ENCODE measurements at regions not wholly inside any gene's neighbourhood (a gene's known extent, or its start where the extent isn't known, plus 50 kb on each side); places are given as distances from the start of the nearest gene placed in this dataset.

DNA sequence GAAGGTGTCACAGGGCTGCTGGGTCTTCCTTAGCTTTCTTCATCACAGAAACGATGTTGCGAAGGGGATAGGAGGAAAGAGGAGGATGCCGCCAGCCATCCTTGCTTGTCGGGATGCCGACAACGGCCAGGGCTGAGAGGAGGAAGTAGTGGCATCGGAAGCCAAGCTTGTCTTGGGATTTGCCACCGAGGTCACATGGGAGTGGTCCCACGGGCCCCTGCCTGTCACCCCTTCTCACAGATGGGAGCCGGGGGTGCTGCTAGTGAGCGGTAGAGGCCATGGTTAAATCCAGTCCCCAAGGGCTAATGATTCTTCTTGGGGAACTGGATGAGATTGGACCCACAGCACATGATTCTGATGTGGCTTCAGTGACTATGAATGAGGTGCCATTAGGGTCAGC lies 1375.8 kb downstream of the BRD1 start (continued):
- TF ChIP-seq, protein P1, sequence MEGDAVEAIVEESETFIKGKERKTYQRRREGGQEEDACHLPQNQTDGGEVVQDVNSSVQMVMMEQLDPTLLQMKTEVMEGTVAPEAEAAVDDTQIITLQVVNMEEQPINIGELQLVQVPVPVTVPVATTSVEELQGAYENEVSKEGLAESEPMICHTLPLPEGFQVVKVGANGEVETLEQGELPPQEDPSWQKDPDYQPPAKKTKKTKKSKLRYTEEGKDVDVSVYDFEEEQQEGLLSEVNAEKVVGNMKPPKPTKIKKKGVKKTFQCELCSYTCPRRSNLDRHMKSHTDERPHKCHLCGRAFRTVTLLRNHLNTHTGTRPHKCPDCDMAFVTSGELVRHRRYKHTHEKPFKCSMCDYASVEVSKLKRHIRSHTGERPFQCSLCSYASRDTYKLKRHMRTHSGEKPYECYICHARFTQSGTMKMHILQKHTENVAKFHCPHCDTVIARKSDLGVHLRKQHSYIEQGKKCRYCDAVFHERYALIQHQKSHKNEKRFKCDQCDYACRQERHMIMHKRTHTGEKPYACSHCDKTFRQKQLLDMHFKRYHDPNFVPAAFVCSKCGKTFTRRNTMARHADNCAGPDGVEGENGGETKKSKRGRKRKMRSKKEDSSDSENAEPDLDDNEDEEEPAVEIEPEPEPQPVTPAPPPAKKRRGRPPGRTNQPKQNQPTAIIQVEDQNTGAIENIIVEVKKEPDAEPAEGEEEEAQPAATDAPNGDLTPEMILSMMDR (conservative IDR thresholded peaks at IDR 0.05; ENCODE audit: low read depth in 2 of 2) = no peak
- TF ChIP-seq NANOG (IDR thresholded peaks at IDR 0.05; ENCODE audit: borderline replicate concordance) = no peak
- no peak for TF ChIP-seq ZNF114 (CRISPR knock-in tag; IDR thresholded peaks at IDR 0.05)
- no peak for TF ChIP-seq ZNF331 (CRISPR knock-in tag; IDR thresholded peaks at IDR 0.05; ENCODE audit: low read depth)
- TF ChIP-seq, protein P2, sequence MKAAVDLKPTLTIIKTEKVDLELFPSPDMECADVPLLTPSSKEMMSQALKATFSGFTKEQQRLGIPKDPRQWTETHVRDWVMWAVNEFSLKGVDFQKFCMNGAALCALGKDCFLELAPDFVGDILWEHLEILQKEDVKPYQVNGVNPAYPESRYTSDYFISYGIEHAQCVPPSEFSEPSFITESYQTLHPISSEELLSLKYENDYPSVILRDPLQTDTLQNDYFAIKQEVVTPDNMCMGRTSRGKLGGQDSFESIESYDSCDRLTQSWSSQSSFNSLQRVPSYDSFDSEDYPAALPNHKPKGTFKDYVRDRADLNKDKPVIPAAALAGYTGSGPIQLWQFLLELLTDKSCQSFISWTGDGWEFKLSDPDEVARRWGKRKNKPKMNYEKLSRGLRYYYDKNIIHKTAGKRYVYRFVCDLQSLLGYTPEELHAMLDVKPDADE (IDR thresholded peaks at IDR 0.05) = no peak

DNA sequence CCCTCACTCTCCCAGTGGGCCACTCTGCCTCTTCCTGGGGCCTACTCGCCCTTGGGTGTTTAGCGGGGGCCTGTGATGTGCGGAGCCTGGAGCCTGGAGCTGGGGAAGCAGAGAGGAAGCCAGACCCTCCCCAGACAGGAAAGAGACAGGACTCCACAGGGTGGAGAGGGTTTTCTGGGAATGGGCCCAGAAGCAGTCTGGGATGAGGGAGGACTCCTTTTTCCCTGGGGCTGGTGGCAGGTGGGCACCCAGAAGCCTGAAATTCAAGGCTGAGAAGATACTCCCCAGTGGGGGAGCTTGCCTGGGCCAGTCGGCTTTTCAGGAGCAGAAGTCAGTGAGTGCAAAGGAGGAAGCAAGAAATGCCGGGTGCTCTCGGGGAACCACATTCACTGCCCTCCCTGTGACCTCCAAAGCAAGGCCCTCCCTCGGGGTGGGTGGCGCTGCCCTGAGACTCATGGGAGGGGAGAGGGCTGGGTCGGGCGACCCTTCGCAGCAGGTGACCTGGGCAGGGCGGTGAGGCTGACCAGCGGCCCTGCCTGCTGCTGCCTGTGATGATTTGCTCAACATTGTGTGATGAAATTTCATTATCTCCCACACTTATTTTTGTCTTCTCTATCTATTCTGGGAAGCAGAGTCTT lies 1377.4 kb downstream of the BRD1 start:
- H2AFZ ChIP-seq = no peak overlapping the region
- no peak overlapping the region for H3K4me2 ChIP-seq
- TF ChIP-seq CREB1 (CRISPR knock-in tag; IDR thresholded peaks at IDR 0.05; ENCODE audit: low read depth) (no peak), ZNF114 (CRISPR knock-in tag; IDR thresholded peaks at IDR 0.05) (no peak), ZNF331 (CRISPR knock-in tag; IDR thresholded peaks at IDR 0.05; ENCODE audit: low read depth) (no peak), EZH2 (IDR thresholded peaks at IDR 0.05; ENCODE audit: low read depth, unreplicated experiment) (no peak)
- TF ChIP-seq, protein P3, sequence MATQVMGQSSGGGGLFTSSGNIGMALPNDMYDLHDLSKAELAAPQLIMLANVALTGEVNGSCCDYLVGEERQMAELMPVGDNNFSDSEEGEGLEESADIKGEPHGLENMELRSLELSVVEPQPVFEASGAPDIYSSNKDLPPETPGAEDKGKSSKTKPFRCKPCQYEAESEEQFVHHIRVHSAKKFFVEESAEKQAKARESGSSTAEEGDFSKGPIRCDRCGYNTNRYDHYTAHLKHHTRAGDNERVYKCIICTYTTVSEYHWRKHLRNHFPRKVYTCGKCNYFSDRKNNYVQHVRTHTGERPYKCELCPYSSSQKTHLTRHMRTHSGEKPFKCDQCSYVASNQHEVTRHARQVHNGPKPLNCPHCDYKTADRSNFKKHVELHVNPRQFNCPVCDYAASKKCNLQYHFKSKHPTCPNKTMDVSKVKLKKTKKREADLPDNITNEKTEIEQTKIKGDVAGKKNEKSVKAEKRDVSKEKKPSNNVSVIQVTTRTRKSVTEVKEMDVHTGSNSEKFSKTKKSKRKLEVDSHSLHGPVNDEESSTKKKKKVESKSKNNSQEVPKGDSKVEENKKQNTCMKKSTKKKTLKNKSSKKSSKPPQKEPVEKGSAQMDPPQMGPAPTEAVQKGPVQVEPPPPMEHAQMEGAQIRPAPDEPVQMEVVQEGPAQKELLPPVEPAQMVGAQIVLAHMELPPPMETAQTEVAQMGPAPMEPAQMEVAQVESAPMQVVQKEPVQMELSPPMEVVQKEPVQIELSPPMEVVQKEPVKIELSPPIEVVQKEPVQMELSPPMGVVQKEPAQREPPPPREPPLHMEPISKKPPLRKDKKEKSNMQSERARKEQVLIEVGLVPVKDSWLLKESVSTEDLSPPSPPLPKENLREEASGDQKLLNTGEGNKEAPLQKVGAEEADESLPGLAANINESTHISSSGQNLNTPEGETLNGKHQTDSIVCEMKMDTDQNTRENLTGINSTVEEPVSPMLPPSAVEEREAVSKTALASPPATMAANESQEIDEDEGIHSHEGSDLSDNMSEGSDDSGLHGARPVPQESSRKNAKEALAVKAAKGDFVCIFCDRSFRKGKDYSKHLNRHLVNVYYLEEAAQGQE (IDR thresholded peaks at IDR 0.05; ENCODE audit: unreplicated experiment) = no peak
- TF ChIP-seq, protein P1 (conservative IDR thresholded peaks at IDR 0.05; ENCODE audit: low read depth in 2 of 2) = no peak
- TF ChIP-seq, protein P2 (IDR thresholded peaks at IDR 0.05) = no peak
- no peak overlapping the region for H3K4me3 ChIP-seq
- Mint-ChIP-seq H3K4me3 (no peak overlapping the region), H3K4me1 (no peaks in the 10 kb centered on the region), H3K27me3 (ENCODE audit: insufficient read depth, low read depth, poor library complexity) (peaks cover 6% of the 10 kb centered on the region), H3K9me3 (no peaks in the 10 kb centered on the region; the same call in 2 of the 3 replicates), H3K36me3 (ENCODE audit: low read depth) (no peaks in the 10 kb centered on the region), H3K27ac (no peak overlapping the region)
- DNase-seq (ENCODE audit: low spot score) = no peak
- H3K36me3 ChIP-seq (ENCODE audit: insufficient read depth) = no peaks in the 10 kb centered on the region; the same call in 1 of the 2 replicates
- no peak overlapping the region for H3K27ac ChIP-seq (ENCODE audit: low read depth)
- no peaks in the 10 kb centered on the region for H3K9me2 ChIP-seq (ENCODE audit: insufficient read depth)
- no peaks in the 10 kb centered on the region for H4K20me1 ChIP-seq (replicated peaks; ENCODE audit: insufficient read depth)
- no peaks in the 10 kb centered on the region for H3F3A ChIP-seq (replicated peaks; ENCODE audit: low read depth)
- no peaks in the 10 kb centered on the region for H3K4me1 ChIP-seq (ENCODE audit: insufficient read depth)
- ATAC-seq = no peak
- no peaks in the 10 kb centered on the region for H3K79me2 ChIP-seq (replicated peaks; ENCODE audit: insufficient read depth)
- no peaks in the 10 kb centered on the region for H3K27me3 ChIP-seq (ENCODE audit: insufficient read depth)

Data from GM23338 (cell line).